ENCODE measurements at regions not wholly inside any gene's neighbourhood (a gene's known extent, or its start where the extent isn't known, plus 50 kb on each side); places are given as distances from the start of the nearest gene placed in this dataset.

GRCh38 chr2:239455436-239456203, 54.8 kb upstream of the HDAC4 start:
- 83 to 88% methylated on average over 14 to 16 of the region's 17 CpGs for WGBS, 2 donors
- Histone ChIP-seq H3K27me3 (no peaks in the 10 kb centered on the region), H3K9me3 (peaks cover 0 to 32% (median 7%) of the 10 kb centered on the region in 4 donors), H3K4me1 (no peaks in the 10 kb centered on the region), H3K27ac (no peak overlapping the region), H3K4me3 (no peak overlapping the region), H3K36me3 (no peaks in the 10 kb centered on the region)
- DNase-seq (ENCODE audit: low spot score in 2 of 2) = no peak
- no peak for TF ChIP-seq EP300 (IDR thresholded peaks at IDR 0.05)
- TF ChIP-seq POLR2A (IDR thresholded peaks at IDR 0.05) = no peak
- no peak for TF ChIP-seq CTCF (IDR thresholded peaks at IDR 0.05)

DNA sequence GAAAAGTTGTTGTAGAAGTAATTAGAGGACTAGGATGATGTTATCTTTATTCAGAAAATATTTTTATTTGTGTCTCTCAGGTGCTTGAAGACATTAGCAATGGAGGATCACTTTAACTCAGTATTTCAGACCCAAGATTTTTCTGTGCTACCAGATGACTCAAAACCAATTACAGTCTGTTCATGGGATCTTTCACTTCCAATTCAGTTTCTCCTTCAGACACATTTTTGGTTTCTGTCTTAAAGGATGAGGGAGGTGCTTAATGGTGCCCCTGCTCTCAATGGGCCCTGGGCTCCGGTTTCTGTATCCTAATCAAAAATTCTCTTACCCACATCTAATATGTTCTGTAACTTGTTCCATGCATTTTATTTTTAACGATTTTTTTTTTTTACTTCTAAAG, 53.7 kb upstream of the HDAC4 start:
- H3K36me3 ChIP-seq = no peaks in the 10 kb centered on the region
- WGBS, 2 donors = 89 to 92% methylated on average over 2 of the region's 2 CpGs
- TF ChIP-seq EP300 (IDR thresholded peaks at IDR 0.05) (no peak), CTCF (IDR thresholded peaks at IDR 0.05) (no peak), POLR2A (IDR thresholded peaks at IDR 0.05) (no peak)
- H3K4me3 ChIP-seq = no peak overlapping the region
- H3K27me3 ChIP-seq = no peaks in the 10 kb centered on the region
- H3K9me3 ChIP-seq = peaks cover 0 to 32% (median 7%) of the 10 kb centered on the region in 4 donors
- H3K27ac ChIP-seq = no peak overlapping the region
- no peaks in the 10 kb centered on the region for H3K4me1 ChIP-seq
- DNase-seq (ENCODE audit: low spot score in 2 of 2) = no peak

All from tibial nerve (tissue), 4 donors.